Left ventricle myocardium inferior (tissue), 1 donor: ENCODE measurements at regions not wholly inside any gene's neighbourhood (a gene's known extent, or its start where the extent isn't known, plus 50 kb on each side); places are given as distances from the start of the nearest gene placed in this dataset.

Experiments
- DNase-seq: peaks from one replicate; pipeline ENCODE4 v3.0.0-alpha.2; 2020
- H3K27ac ChIP-seq: fragments of 200-600 bp; replicated peaks from 2 replicates; pipeline ENCODE4 v1.8.0; 2021
- H3K27me3 ChIP-seq: fragments of 200-600 bp; 2 replicates; pipeline ENCODE4 v1.8.0; 2021; ENCODE audit warnings: low read depth
- H3K36me3 ChIP-seq: fragments of 200-600 bp; 2 replicates; pipeline ENCODE4 v1.8.0; 2021
- H3K4me1 ChIP-seq: fragments of 200-600 bp; 2 replicates; pipeline ENCODE4 v1.8.0; 2021
- H3K4me3 ChIP-seq: fragments of 200-600 bp; 2 replicates; pipeline ENCODE4 v1.8.0; 2021; ENCODE audit warnings: mild to moderate bottlenecking, moderate library complexity
- H3K9me3 ChIP-seq: fragments of 200-600 bp; replicated peaks from 2 replicates; pipeline ENCODE4 v1.8.0; 2021
- intact Hi-C: fragments of 100-400 bp; cut with micrococcal nuclease; formaldehyde crosslinking; loops from one replicate; pipeline ENCODE4 v1.11.0; 2022
- TF ChIP-seq, protein P1 (sequence below): fragments of 200-600 bp; IDR thresholded peaks from 2 replicates; pipeline ENCODE4 v1.8.0; 2021; ENCODE audit warnings: antibody characterized with exemption, mild to moderate bottlenecking, borderline replicate concordance
- donor health status: DM: no; HTN: yes; CAD: no; lungs with severe emphysema.

DNA sequence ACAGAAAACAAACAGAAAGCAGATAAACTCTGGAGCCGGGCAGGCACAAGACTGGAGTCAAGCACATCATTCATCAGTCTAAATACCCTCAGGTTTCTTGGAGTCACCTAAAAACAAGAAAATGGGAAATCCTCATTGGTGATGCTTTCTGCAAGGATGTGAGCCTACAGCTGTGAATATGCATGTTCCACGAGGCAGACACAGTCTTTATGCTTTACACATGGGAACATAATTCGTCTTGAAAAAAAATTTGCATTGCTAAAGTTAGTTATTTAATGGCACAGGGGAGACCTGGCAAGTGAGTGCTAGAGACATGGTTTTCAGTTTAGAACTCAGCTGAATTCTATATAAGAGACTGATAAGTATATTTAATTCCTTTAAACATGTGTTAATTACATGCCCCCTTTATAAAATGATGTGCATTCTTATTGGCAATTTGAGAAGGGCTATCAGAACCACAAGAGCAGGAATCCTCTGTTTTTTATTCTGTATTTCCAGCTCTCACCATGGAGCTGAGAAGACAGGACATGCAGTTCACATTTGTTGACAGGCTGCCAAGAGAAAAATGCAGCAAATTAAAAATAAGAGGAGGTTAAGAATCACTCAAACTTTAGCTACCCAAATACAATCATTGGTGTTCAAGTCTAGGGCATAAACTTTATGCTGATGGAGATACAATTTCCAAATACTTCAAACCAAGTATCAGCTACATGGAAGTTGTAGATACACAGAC, 438.0 kb upstream of the MPDZ start:
- Histone ChIP-seq H3K4me1 (peaks cover 31% of the 10 kb centered on the region), H3K4me3 (no peak overlapping the region), H3K36me3 (no peaks in the 10 kb centered on the region), H3K9me3 (peaks cover 8% of the 10 kb centered on the region), H3K27ac (peak overlapping the region; percentile 31), H3K27me3 (no peaks in the 10 kb centered on the region)
- TF ChIP-seq, protein P1, sequence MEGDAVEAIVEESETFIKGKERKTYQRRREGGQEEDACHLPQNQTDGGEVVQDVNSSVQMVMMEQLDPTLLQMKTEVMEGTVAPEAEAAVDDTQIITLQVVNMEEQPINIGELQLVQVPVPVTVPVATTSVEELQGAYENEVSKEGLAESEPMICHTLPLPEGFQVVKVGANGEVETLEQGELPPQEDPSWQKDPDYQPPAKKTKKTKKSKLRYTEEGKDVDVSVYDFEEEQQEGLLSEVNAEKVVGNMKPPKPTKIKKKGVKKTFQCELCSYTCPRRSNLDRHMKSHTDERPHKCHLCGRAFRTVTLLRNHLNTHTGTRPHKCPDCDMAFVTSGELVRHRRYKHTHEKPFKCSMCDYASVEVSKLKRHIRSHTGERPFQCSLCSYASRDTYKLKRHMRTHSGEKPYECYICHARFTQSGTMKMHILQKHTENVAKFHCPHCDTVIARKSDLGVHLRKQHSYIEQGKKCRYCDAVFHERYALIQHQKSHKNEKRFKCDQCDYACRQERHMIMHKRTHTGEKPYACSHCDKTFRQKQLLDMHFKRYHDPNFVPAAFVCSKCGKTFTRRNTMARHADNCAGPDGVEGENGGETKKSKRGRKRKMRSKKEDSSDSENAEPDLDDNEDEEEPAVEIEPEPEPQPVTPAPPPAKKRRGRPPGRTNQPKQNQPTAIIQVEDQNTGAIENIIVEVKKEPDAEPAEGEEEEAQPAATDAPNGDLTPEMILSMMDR, result no peak
- DNase-seq, result no peak
- intact Hi-C loops, result loop anchor here (10.0 kb wide), 1 partner anchor 177 kb away; no protein-coding TSS in a partner anchor

DNA sequence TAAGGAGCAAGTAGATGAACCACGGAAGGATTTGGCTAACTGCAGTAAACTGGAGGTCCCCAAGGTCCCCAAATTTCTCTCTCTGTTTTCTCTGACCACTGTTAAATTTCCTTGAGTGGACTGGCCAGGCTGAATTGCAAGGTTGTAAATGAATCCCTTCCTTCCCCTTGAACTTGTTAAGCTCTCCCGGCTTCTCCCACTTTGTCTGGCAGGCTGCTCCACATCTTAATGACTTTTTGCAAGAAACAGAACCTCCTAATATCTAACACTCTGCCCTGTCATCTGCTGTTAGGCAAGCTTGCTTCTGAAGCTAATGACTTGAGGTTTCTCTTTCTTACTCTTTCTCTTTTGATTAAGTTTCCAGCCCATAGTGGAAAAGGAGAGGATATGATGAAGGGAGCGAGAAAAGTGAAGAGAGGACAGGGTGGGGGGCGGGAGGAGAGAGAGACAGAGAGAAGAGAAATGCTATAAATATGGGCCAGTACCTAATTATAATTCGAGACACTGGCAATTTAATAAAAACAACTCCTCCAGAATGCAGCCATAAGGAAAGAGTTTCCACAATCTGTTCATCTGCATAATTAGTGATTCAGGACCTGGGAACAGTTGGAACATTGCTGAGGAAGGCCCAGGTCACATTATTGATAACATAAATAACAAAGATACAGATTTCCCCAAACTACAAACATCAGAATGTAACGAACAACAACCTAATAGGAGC, 437.3 kb upstream of the MPDZ start:
- H3K36me3 ChIP-seq, result no peaks in the 10 kb centered on the region
- no peaks in the 10 kb centered on the region for H3K27me3 ChIP-seq
- peak overlapping the region; percentile 31 for H3K27ac ChIP-seq
- intact Hi-C loops, result loop anchor here (10.0 kb wide), 1 partner anchor 178 kb away; no protein-coding TSS in a partner anchor
- DNase-seq, result no peak
- H3K4me3 ChIP-seq, result no peak overlapping the region
- H3K4me1 ChIP-seq, result peaks cover 31% of the 10 kb centered on the region
- H3K9me3 ChIP-seq, result peaks cover 1% of the 10 kb centered on the region
- TF ChIP-seq, protein P1, result no peak

DNA sequence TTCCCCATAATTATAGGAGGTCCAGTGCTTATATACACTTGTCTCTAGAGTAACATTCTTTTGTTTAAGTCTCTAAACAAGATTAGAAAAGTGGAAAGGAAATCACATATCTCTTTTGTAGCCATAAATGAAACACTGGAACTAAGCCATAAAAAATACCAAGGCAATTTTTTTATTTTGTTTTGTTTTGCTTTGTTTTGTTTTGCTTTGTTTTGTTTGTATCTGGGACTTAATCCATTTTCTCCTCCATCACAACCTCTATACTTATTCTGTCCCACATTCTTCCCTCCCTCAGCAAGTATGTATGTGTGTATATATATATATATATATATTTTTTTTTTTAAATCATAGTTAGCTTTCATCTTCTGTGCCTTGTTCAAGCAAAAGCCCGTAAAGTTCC, 436.6 kb upstream of the MPDZ start:
- TF ChIP-seq, protein P1, result no peak
- H3K27me3 ChIP-seq, result no peaks in the 10 kb centered on the region
- H3K9me3 ChIP-seq, result no peaks in the 10 kb centered on the region
- H3K4me1 ChIP-seq, result peaks cover 31% of the 10 kb centered on the region
- no peak overlapping the region for H3K4me3 ChIP-seq
- no peak for DNase-seq
- H3K36me3 ChIP-seq, result no peaks in the 10 kb centered on the region
- intact Hi-C loops, result loop anchor here (10.0 kb wide), 1 partner anchor 179 kb away; no protein-coding TSS in a partner anchor
- H3K27ac ChIP-seq, result no peak overlapping the region

DNA sequence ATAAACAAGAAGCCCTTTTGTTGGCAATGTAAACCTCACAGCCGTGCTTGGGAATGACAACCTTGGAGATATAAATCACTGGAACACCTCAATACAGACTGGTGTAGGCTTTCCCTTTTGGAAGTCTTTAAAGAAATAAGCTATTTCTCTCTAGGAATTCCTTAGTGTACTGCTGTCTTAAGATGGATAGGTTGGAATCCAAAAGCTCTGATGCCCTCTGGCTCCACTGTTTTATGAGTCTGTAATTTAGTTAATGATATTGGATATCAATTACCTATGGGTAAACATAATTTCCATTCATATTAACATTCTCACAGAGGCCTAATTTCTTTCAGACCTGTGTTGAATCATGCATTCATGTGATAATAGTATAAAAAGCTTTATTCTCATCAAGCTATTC, 435.9 kb upstream of the MPDZ start:
- intact Hi-C loops, result loop anchor here (10.0 kb wide), 1 partner anchor 179 kb away; no protein-coding TSS in a partner anchor
- no peak for DNase-seq
- TF ChIP-seq, protein P1, result no peak
- Histone ChIP-seq H3K4me3 (no peak overlapping the region), H3K4me1 (peaks cover 31% of the 10 kb centered on the region), H3K27ac (no peak overlapping the region), H3K36me3 (no peaks in the 10 kb centered on the region), H3K27me3 (no peaks in the 10 kb centered on the region), H3K9me3 (no peaks in the 10 kb centered on the region)

DNA sequence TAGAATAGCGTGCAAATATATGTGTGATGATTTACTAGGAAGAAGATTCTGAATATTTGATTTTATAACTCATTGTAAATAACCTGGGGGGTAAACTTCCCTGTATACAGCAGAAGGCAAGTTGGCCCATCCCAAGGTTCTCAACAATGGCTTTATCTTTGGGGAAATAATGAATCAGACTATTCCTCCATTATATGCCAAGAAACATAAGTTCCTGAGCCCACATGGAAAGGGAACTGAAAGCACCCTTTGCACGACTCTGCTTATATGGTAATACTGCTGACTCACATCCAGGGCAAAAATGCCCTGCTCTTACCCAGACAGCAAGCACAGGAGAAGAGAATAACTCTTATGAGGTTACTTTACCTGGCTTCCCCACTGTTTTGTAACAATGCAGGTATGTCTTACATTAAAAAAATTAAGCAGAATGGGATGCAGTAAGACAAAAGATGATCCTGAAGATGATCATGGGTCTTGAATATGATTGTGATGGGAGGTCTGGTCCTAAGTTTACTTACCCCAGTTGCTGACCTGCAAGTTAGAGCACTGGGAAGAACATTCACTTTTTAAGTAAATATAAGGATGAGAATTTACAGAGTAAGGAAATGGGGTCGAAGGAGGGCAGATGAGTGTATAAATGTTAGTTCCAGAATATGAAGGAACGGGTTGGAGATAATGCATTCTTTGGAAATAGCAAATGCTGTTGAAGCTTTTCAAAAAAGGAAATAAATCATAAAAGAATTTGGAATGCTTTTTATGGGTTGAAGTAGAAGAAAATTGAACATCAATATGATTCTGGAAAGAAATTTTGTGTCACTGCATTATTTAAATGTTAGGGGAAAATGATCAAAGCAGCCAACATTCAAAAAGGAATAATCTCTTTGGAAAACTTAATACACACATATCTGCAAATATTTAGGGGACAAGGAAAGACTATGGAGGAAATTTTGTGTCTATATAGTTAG, 428.4 kb upstream of the MPDZ start:
- no peak overlapping the region for H3K27ac ChIP-seq
- no peaks in the 10 kb centered on the region for H3K9me3 ChIP-seq
- no peak for DNase-seq
- no peaks in the 10 kb centered on the region for H3K27me3 ChIP-seq
- peaks cover 25% of the 10 kb centered on the region for H3K4me1 ChIP-seq
- H3K4me3 ChIP-seq, result no peak overlapping the region
- TF ChIP-seq, protein P1, result no peak
- intact Hi-C loops, result no loop called here
- H3K36me3 ChIP-seq, result no peaks in the 10 kb centered on the region
